Ovary (tissue), 3 donors: ENCODE measurements at regions not wholly inside any gene's neighbourhood (a gene's known extent, or its start where the extent isn't known, plus 50 kb on each side); places are given as distances from the start of the nearest gene placed in this dataset.

Experiments used
- POLR2A ChIP-seq: fragments of 450-650 bp; IDR thresholded peaks from one replicate; pipeline ENCODE4 v1.6.1; 2017; ENCODE audit warnings: antibody characterized with exemption, mild to moderate bottlenecking, moderate library complexity
- TF ChIP-seq, protein P1 (sequence below), 3 donors: fragments of 450-650 bp in 2 of 3; fragments of 200-600 bp in 1 of 3; IDR thresholded peaks; one replicate each; pipeline versions ENCODE4 v1.5.1 to v1.8.0; 2016 to 2022; ENCODE audit warnings: antibody characterized with exemption in 3 of 3, mild to moderate bottlenecking in 1 of 3
- donor health status: DM: no; HTN: no; CAD: no.

DNA sequence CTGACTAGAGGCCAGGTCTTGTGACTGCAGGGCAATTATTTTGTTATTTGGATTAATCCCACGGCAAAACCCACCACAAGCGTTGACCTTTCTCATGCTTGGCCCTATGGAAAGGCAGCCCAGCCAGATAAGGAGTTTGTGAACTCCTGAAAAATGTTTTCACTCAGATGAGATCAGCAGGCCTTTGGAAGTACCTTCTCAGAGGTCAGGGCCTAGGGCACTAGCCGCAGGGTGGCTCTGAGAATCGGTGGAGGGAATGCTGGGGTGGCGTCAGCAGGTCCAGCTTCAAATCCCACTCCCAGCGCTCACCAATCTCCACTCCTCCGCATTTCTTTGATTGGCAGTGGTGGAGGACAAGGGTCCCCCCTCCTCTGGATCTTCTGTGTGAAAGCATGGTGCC is 194.4 kb downstream of the GADD45G start:
- TF ChIP-seq, protein P1, sequence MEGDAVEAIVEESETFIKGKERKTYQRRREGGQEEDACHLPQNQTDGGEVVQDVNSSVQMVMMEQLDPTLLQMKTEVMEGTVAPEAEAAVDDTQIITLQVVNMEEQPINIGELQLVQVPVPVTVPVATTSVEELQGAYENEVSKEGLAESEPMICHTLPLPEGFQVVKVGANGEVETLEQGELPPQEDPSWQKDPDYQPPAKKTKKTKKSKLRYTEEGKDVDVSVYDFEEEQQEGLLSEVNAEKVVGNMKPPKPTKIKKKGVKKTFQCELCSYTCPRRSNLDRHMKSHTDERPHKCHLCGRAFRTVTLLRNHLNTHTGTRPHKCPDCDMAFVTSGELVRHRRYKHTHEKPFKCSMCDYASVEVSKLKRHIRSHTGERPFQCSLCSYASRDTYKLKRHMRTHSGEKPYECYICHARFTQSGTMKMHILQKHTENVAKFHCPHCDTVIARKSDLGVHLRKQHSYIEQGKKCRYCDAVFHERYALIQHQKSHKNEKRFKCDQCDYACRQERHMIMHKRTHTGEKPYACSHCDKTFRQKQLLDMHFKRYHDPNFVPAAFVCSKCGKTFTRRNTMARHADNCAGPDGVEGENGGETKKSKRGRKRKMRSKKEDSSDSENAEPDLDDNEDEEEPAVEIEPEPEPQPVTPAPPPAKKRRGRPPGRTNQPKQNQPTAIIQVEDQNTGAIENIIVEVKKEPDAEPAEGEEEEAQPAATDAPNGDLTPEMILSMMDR (IDR thresholded peaks at IDR 0.05) = no peak
- TF ChIP-seq POLR2A = no peak
